PC-9 (cell line): ENCODE measurements at regions not wholly inside any gene's neighbourhood (a gene's known extent, or its start where the extent isn't known, plus 50 kb on each side); places are given as distances from the start of the nearest gene placed in this dataset.

Experiments used
- BruUV-seq: library from RNA; stranded (reverse); fragments of 400-500 nt; replicated peaks from 2 replicates; lab custom pipeline; 2021; lab: Mats Ljungman, UMichigan
- CTCF ChIA-PET: fragments of 300-600 bp; sonication (Branson Sonifier 250); formaldehyde crosslinking; loops from one replicate; lab custom pipeline; 2022; ENCODE audit warnings: antibody characterized with exemption; lab: Charles Lee
- POLR2A ChIA-PET: fragments of 300-600 bp; sonication (Branson Sonifier 250); formaldehyde crosslinking; loops from one replicate; lab custom pipeline; 2022; ENCODE audit warnings: antibody characterized with exemption; ENCODE audit not compliant: unreplicated experiment; lab: Charles Lee
- DNase-seq, 2 experiments: peaks; one replicate each; pipeline versions ENCODE4 v3.0.0 to v3.0.0-alpha.2; 2015 to 2022; ENCODE audit warnings: mixed read lengths in 1 of 2
- H2AFZ ChIP-seq: fragments of 200-600 bp; sonication (generic); 2 replicates; pipeline ENCODE4 v1.8.1; 2017; ENCODE audit warnings: antibody characterized with exemption
- H3F3A ChIP-seq: fragments of 200-600 bp; sonication (generic); 2 replicates; pipeline ENCODE4 v1.8.1; 2017; ENCODE audit warnings: antibody characterized with exemption, mild to moderate bottlenecking, low read depth; ENCODE audit not compliant: insufficient read depth
- H3K27ac ChIP-seq: fragments of 200-600 bp; sonication (generic); 2 replicates; pipeline ENCODE4 v1.6.1; 2016; ENCODE audit warnings: mixed run types
- H3K27me3 ChIP-seq: fragments of 200-600 bp; sonication (generic); 2 replicates; pipeline ENCODE4 v1.6.1; 2016; ENCODE audit warnings: low read depth, mixed run types; ENCODE audit not compliant: insufficient read depth
- H3K36me3 ChIP-seq: fragments of 200-600 bp; sonication (generic); 2 replicates; pipeline ENCODE4 v1.6.1; 2016; ENCODE audit warnings: low read depth, mixed run types
- H3K4me1 ChIP-seq: fragments of 200-600 bp; sonication (generic); replicated peaks from 2 replicates; pipeline ENCODE4 v1.6.1; 2016; ENCODE audit warnings: mixed run types; ENCODE audit not compliant: insufficient read depth
- H3K4me2 ChIP-seq: fragments of 200-600 bp; sonication (generic); 2 replicates; pipeline ENCODE4 v1.6.1; 2017; ENCODE audit warnings: mixed run types
- H3K4me3 ChIP-seq: fragments of 200-600 bp; sonication (generic); 2 replicates; pipeline ENCODE4 v1.6.1; 2016; ENCODE audit warnings: mixed run types
- H3K79me2 ChIP-seq: fragments of 200-600 bp; sonication (generic); 2 replicates; pipeline ENCODE4 v1.6.1; 2017; ENCODE audit warnings: low read depth, mixed run types
- H3K9me2 ChIP-seq: fragments of 200-600 bp; sonication (generic); 2 replicates; pipeline ENCODE4 v1.8.1; 2017; ENCODE audit warnings: mild to moderate bottlenecking; ENCODE audit not compliant: insufficient read depth
- H3K9me3 ChIP-seq: fragments of 200-600 bp; sonication (generic); 2 replicates; pipeline ENCODE4 v1.8.1; 2016; ENCODE audit warnings: low read depth; ENCODE audit not compliant: insufficient read depth
- H4K20me1 ChIP-seq: fragments of 200-600 bp; sonication (generic); 2 replicates; pipeline ENCODE4 v1.8.1; 2017; ENCODE audit not compliant: insufficient read depth
- CTCF ChIP-seq: fragments of 200-600 bp; sonication (generic); conservative IDR thresholded peaks from 2 replicates; pipeline ENCODE4 v1.6.1; 2017; ENCODE audit warnings: mixed run types, antibody characterized with exemption, mild to moderate bottlenecking, moderate library complexity
- EZH2 ChIP-seq: fragments of 200-600 bp; sonication (generic); IDR thresholded peaks from 2 replicates; pipeline ENCODE4 v1.8.0; 2017; ENCODE audit warnings: antibody characterized with exemption, low read depth
- intact Hi-C: fragments of 100-400 bp; cut with micrococcal nuclease; formaldehyde crosslinking; loops from one replicate; pipeline ENCODE4 v1.10.0; 2022; ENCODE audit not compliant: unreplicated experiment

- H3K79me2 ChIP-seq = no peaks in the 10 kb centered on the region
- no peaks in the 10 kb centered on the region for H3F3A ChIP-seq
- DNase-seq = no peak
- ChIA-PET POLR2A (no interaction called here), CTCF (no interaction called here)
- no peak overlapping the region for H2AFZ ChIP-seq
- H3K27me3 ChIP-seq = peaks cover 77% of the 10 kb centered on the region
- H3K9me3 ChIP-seq = no peaks in the 10 kb centered on the region
- intact Hi-C loops = no loop called here
- TF ChIP-seq EZH2 (no peak), CTCF (no peak)
- no peak overlapping the region for H3K4me2 ChIP-seq
- no peaks in the 10 kb centered on the region for H3K4me1 ChIP-seq
- no peaks in the 10 kb centered on the region for H3K36me3 ChIP-seq
- H3K27ac ChIP-seq = no peak overlapping the region
- no peaks in the 10 kb centered on the region for H4K20me1 ChIP-seq
- H3K9me2 ChIP-seq = no peaks in the 10 kb centered on the region
- H3K4me3 ChIP-seq = no peak overlapping the region
- no TSS peak for BruUV-seq
Observed at GRCh38 chr7:156071612-156072011, 259.3 kb upstream of the SHH start.

GRCh38 chr7:156069891-156070290 is 257.6 kb upstream of the SHH start:
- no peak overlapping the region for H3K27ac ChIP-seq
- POLR2A ChIA-PET = no interaction called here
- BruUV-seq = no TSS peak
- intact Hi-C loops = no loop called here
- TF ChIP-seq CTCF = no peak
- no peak for TF ChIP-seq EZH2
- H3K36me3 ChIP-seq = no peaks in the 10 kb centered on the region
- no peak for DNase-seq
- no peaks in the 10 kb centered on the region for H3K9me2 ChIP-seq
- no peaks in the 10 kb centered on the region for H4K20me1 ChIP-seq
- no peak overlapping the region for H2AFZ ChIP-seq
- H3K79me2 ChIP-seq = no peaks in the 10 kb centered on the region
- no peak overlapping the region for H3K4me3 ChIP-seq
- H3K9me3 ChIP-seq = no peaks in the 10 kb centered on the region
- CTCF ChIA-PET = no interaction called here
- no peak overlapping the region for H3K4me2 ChIP-seq
- H3F3A ChIP-seq = peaks cover 6% of the 10 kb centered on the region; the same call in 1 of the 2 replicates
- H3K4me1 ChIP-seq = peaks cover 8% of the 10 kb centered on the region
- peaks cover 75% of the 10 kb centered on the region for H3K27me3 ChIP-seq

GRCh38 chr7:156067156-156067555 is 254.9 kb upstream of the SHH start:
- DNase-seq = no peak
- H3F3A ChIP-seq = peaks cover 10% of the 10 kb centered on the region
- no peaks in the 10 kb centered on the region for H4K20me1 ChIP-seq
- no peaks in the 10 kb centered on the region for H3K79me2 ChIP-seq
- no peak overlapping the region for H3K27ac ChIP-seq
- no peak for TF ChIP-seq EZH2
- no peak for TF ChIP-seq CTCF
- no peaks in the 10 kb centered on the region for H3K9me2 ChIP-seq
- CTCF ChIA-PET = no interaction called here
- intact Hi-C loops = no loop called here
- H3K4me2 ChIP-seq = no peak overlapping the region
- no TSS peak for BruUV-seq
- H3K4me3 ChIP-seq = no peak overlapping the region
- no peak overlapping the region for H2AFZ ChIP-seq
- peaks cover 83% of the 10 kb centered on the region for H3K27me3 ChIP-seq
- POLR2A ChIA-PET = no interaction called here
- H3K4me1 ChIP-seq = peaks cover 15% of the 10 kb centered on the region
- no peaks in the 10 kb centered on the region for H3K36me3 ChIP-seq
- no peaks in the 10 kb centered on the region for H3K9me3 ChIP-seq
